Panc1 (cell line): ENCODE measurements at regions not wholly inside any gene's neighbourhood (a gene's known extent, or its start where the extent isn't known, plus 50 kb on each side); places are given as distances from the start of the nearest gene placed in this dataset.

Source experiments
- ATAC-seq: fragments of 200-7000 bp; cut with Tn5 transposase; 2 replicates; pipeline ENCODE4 v1.9.1; 2020; ENCODE audit warnings: mild to moderate bottlenecking, moderate library complexity
- BruUV-seq: library from RNA; stranded (reverse); fragments of 400-500 nt; replicated peaks from 2 replicates; lab custom pipeline; 2021; lab: Mats Ljungman, UMichigan
- CTCF ChIA-PET: fragments of 300-600 bp; sonication (Branson Sonifier 250); formaldehyde crosslinking; loops from one replicate; lab custom pipeline; 2022; ENCODE audit warnings: antibody characterized with exemption; lab: Charles Lee
- POLR2A ChIA-PET: fragments of 300-600 bp; sonication (Branson Sonifier 250); formaldehyde crosslinking; loops from one replicate; lab custom pipeline; 2022; ENCODE audit warnings: antibody characterized with exemption; lab: Charles Lee
- DNase-seq: peaks from one replicate; pipeline ENCODE4 v3.0.0-alpha.2; 2010; ENCODE audit warnings: low read depth, low spot score
- H3K27ac ChIP-seq: 2 replicates; pipeline ENCODE4 v1.5.1; 2011; ENCODE audit warnings: mild to moderate bottlenecking, low read length, inconsistent platforms
- H3K27me3 ChIP-seq: fragments of 200-500 bp; sonication (Bioruptor generic); 2 replicates; pipeline ENCODE4 v1.6.0; 2014; ENCODE audit warnings: low read length, inconsistent platforms; ENCODE audit not compliant: control insufficient read depth, insufficient read depth
- H3K36me3 ChIP-seq: fragments of 200-500 bp; sonication (Bioruptor generic); 2 replicates; pipeline ENCODE4 v1.5.1; 2014; ENCODE audit warnings: inconsistent platforms, mild to moderate bottlenecking, low read length, moderate library complexity; ENCODE audit not compliant: control insufficient read depth, insufficient read depth
- H3K4me1 ChIP-seq: 2 replicates; pipeline ENCODE4 v1.5.1; 2011; ENCODE audit warnings: inconsistent platforms, mild to moderate bottlenecking, low read length, moderate library complexity; ENCODE audit not compliant: control insufficient read depth, insufficient read depth
- H3K4me3 ChIP-seq, 2 experiments: 2 replicates each; pipeline ENCODE4 v1.5.1; 2011 to 2012; ENCODE audit warnings: low read depth in 2 of 2, low read length in 2 of 2, mild to moderate bottlenecking in 2 of 2, inconsistent platforms in 1 of 2, moderate library complexity in 1 of 2
- H3K9me3 ChIP-seq: fragments of 200-500 bp; sonication (Bioruptor generic); 2 replicates; pipeline ENCODE4 v1.5.1; 2014; ENCODE audit warnings: low read depth, mild to moderate bottlenecking, inconsistent platforms, low read length, moderate library complexity; ENCODE audit not compliant: control insufficient read depth, insufficient read depth
- POLR2AphosphoS5 ChIP-seq: IDR thresholded peaks from 2 replicates; pipeline ENCODE4 v1.6.1; 2012; ENCODE audit warnings: mild to moderate bottlenecking, low read depth, low read length, moderate library complexity
- SIN3A ChIP-seq: IDR thresholded peaks from 2 replicates; pipeline ENCODE4 v1.6.1; 2012; ENCODE audit warnings: low read depth, mild to moderate bottlenecking, low read length, moderate library complexity, borderline replicate concordance; ENCODE audit not compliant: insufficient read depth
- TCF7L2 ChIP-seq: IDR thresholded peaks from 2 replicates; pipeline ENCODE4 v1.6.1; 2011; ENCODE audit warnings: mild to moderate bottlenecking, low read depth, low read length, inconsistent platforms
- in situ Hi-C: cut with HindIII; loops from 2 replicates; pipeline ENCODE4 v1.10.0; 2016; ENCODE audit warnings: low sequenced_read_pairs, low pct_unique_long_range_greater_than_20kb
- intact Hi-C: fragments of 100-400 bp; cut with micrococcal nuclease; formaldehyde crosslinking; loops from one replicate; pipeline ENCODE4 v1.10.0; 2022; ENCODE audit not compliant: unreplicated experiment
- TF ChIP-seq, protein P1 (sequence below): fragments of 450-650 bp; IDR thresholded peaks from 2 replicates; pipeline ENCODE4 v1.5.1; 2017; ENCODE audit warnings: mild to moderate bottlenecking
- TF ChIP-seq, protein P2 (sequence below), 2 experiments: IDR thresholded peaks; 2 replicates each; pipeline ENCODE4 v1.6.1; 2011 to 2012; ENCODE audit warnings: low read depth in 2 of 2, control low read depth in 1 of 2, low read length in 1 of 2, mild to moderate bottlenecking in 1 of 2, moderate library complexity in 1 of 2; ENCODE audit not compliant: insufficient read depth in 1 of 2

DNA sequence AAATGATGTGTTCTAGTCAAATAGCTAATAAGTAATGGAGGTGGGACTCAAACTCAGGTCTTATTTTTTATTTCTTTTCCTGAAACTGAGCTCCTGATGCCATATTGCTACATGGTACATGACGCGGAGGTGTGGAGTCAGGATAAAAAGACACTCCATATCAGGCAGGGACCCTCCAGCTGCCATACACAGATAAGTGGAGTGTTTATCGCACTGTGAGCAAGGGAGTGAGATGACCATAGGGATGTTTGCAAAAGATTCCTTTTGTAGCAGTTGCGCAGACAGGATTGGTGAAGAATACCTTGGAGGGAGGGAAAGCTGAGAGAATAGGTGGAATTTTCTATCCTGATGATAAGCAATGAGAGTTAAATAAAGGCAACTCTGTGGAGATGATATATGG is 657.2 kb downstream of the RNF144A start:
- no peak for ATAC-seq
- POLR2A ChIA-PET: no interaction called here
- intact Hi-C loops (no loop called here), in situ Hi-C loops (no loop called here)
- CTCF ChIA-PET: no interaction called here
- Histone ChIP-seq H3K27ac (no peak overlapping the region), H3K27me3 (no peaks in the 10 kb centered on the region), H3K9me3 (peaks cover 5% of the 10 kb centered on the region; the same call in 1 of the 2 replicates), H3K4me3 (no peak overlapping the region), H3K4me1 (no peaks in the 10 kb centered on the region), H3K36me3 (no peaks in the 10 kb centered on the region)
- TF ChIP-seq, protein P1, sequence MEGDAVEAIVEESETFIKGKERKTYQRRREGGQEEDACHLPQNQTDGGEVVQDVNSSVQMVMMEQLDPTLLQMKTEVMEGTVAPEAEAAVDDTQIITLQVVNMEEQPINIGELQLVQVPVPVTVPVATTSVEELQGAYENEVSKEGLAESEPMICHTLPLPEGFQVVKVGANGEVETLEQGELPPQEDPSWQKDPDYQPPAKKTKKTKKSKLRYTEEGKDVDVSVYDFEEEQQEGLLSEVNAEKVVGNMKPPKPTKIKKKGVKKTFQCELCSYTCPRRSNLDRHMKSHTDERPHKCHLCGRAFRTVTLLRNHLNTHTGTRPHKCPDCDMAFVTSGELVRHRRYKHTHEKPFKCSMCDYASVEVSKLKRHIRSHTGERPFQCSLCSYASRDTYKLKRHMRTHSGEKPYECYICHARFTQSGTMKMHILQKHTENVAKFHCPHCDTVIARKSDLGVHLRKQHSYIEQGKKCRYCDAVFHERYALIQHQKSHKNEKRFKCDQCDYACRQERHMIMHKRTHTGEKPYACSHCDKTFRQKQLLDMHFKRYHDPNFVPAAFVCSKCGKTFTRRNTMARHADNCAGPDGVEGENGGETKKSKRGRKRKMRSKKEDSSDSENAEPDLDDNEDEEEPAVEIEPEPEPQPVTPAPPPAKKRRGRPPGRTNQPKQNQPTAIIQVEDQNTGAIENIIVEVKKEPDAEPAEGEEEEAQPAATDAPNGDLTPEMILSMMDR: no peak
- no peak for TF ChIP-seq TCF7L2
- no peak for TF ChIP-seq SIN3A
- TF ChIP-seq, protein P2, sequence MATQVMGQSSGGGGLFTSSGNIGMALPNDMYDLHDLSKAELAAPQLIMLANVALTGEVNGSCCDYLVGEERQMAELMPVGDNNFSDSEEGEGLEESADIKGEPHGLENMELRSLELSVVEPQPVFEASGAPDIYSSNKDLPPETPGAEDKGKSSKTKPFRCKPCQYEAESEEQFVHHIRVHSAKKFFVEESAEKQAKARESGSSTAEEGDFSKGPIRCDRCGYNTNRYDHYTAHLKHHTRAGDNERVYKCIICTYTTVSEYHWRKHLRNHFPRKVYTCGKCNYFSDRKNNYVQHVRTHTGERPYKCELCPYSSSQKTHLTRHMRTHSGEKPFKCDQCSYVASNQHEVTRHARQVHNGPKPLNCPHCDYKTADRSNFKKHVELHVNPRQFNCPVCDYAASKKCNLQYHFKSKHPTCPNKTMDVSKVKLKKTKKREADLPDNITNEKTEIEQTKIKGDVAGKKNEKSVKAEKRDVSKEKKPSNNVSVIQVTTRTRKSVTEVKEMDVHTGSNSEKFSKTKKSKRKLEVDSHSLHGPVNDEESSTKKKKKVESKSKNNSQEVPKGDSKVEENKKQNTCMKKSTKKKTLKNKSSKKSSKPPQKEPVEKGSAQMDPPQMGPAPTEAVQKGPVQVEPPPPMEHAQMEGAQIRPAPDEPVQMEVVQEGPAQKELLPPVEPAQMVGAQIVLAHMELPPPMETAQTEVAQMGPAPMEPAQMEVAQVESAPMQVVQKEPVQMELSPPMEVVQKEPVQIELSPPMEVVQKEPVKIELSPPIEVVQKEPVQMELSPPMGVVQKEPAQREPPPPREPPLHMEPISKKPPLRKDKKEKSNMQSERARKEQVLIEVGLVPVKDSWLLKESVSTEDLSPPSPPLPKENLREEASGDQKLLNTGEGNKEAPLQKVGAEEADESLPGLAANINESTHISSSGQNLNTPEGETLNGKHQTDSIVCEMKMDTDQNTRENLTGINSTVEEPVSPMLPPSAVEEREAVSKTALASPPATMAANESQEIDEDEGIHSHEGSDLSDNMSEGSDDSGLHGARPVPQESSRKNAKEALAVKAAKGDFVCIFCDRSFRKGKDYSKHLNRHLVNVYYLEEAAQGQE (IDR thresholded peaks at IDR 0.05; ENCODE audit: insufficient read depth in 1 of 2, low read depth in 2 of 2, low read length in 1 of 2): no peak
- TF ChIP-seq POLR2AphosphoS5: no peak
- DNase-seq: no peak
- no TSS peak for BruUV-seq

DNA sequence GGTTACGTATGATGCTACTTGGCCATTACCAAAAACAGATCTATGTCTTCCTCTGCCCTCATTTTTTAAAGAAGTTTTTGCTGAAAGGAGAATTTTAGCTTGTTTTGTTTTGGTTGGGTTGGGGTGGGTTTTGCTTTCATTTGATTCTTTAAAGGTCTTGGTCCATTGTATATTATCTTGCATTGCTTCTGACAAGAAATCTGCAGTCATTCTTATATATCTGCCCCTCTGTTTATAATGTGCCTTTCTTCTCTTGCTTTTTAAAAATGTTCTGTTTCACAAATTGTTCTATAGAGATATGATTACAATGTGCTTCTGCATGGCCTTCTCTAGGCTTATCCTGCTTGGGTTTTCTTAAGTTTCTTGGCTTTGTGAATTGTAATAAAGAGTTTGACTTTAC is 660.6 kb downstream of the RNF144A start:
- Histone ChIP-seq H3K36me3 (no peaks in the 10 kb centered on the region), H3K4me1 (no peaks in the 10 kb centered on the region), H3K4me3 (no peak overlapping the region), H3K27me3 (no peaks in the 10 kb centered on the region), H3K9me3 (peaks cover 5% of the 10 kb centered on the region; the same call in 1 of the 2 replicates), H3K27ac (no peak overlapping the region)
- TF ChIP-seq, protein P1: no peak
- TF ChIP-seq SIN3A: no peak
- TF ChIP-seq, protein P2 (IDR thresholded peaks at IDR 0.05; ENCODE audit: insufficient read depth in 1 of 2, low read depth in 2 of 2, low read length in 1 of 2): no peak
- no peak for TF ChIP-seq POLR2AphosphoS5
- TF ChIP-seq TCF7L2: no peak
- ATAC-seq (no peak), DNase-seq (no peak)
- CTCF ChIA-PET: no interaction called here
- intact Hi-C loops: no loop called here
- POLR2A ChIA-PET: no interaction called here
- in situ Hi-C loops: no loop called here
- BruUV-seq: no TSS peak
